GM21723 (cell line): ENCODE measurements at regions not wholly inside any gene's neighbourhood (a gene's known extent, or its start where the extent isn't known, plus 50 kb on each side); places are given as distances from the start of the nearest gene placed in this dataset.
"Not testable (repeated sequence)": the region's sequence is repeated elsewhere in the genome, so short reads cannot be mapped to it uniquely, and the experiment has no call there.

ENCODE experiments used
- ATAC-seq: cut with Tn5 transposase; IDR thresholded peaks from one replicate; pipeline ENCODE4 v1.9.1; 2021; ENCODE audit warnings: mild to moderate bottlenecking, moderate library complexity; ENCODE audit not compliant: unreplicated experiment

DNA sequence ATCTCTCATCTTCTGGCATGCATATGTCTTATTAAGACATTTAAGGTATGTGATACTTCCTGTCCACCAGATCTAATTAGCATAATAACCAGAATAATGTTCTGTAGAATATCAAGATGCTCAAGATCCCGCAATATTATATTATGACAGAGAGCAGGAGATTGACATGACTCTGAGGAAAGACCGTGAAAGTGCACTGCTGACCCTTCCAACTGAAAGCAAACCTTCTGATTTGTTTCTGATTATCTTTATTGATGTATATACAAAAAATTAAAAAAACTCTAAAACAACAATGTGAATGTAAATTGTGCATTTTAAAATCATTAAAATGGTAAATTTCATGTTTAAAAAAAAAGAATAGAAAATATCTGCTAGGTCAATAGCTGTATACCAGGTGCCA lies 184.4 kb upstream of the TMEM45B start:
- no peak for ATAC-seq

- ATAC-seq: no peak
Measured at GRCh38 chr11:129636926-129637325, 178.7 kb upstream of the TMEM45B start.

GRCh38 chr11:129637473-129637872 lies 178.2 kb upstream of the TMEM45B start:
- ATAC-seq: no peak

GRCh38 chr11:129637983-129638776 lies 177.5 kb upstream of the TMEM45B start:
- ATAC-seq: no peak

GRCh38 chr11:129639300-129639699 lies 176.3 kb upstream of the TMEM45B start:
- ATAC-seq: no peak

- ATAC-seq: no peak
Measured at GRCh38 chr11:129640671-129641070, 175.0 kb upstream of the TMEM45B start.

- ATAC-seq: no peak
Measured at GRCh38 chr11:129643031-129643721, 172.5 kb upstream of the TMEM45B start.

DNA sequence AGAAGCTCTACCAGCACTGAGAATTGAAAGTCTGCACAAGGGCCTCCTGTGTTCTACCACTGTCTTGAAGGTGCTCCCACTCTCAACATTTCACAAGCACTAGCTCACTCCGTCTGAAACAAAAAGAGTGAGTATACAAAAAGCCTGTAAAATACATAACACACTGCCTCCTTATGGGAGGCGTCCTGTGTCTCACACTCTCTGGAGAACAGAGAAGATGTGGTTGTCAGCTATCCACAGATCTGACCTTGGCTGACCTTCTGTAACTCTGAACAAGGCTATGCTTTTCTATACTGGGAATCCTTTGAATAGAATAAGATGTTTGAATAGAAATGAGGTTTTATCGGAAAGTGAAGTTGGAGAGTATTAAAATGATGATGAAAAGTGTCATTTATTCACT lies 171.3 kb upstream of the TMEM45B start:
- no peak for ATAC-seq

DNA sequence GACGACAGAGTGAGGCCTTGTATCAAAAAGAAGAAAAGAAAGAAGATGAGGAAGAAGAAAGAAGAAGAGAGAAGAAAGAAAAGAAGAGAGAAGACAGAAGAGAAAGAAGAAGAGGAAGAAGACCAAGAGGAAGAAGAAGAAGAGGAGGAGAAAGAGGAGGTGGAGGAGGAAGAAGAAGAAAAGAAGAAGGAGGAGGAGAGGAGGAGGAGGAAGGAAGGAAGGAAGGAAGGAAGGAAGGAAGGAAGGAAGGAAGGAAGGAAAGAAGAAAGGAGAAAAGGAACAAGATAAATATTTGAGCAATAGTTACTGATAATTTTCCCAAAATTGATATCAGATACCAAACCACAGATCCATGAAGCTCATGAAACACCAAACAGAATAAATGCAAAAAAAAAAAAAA lies 169.7 kb upstream of the TMEM45B start:
- no peak for ATAC-seq

DNA sequence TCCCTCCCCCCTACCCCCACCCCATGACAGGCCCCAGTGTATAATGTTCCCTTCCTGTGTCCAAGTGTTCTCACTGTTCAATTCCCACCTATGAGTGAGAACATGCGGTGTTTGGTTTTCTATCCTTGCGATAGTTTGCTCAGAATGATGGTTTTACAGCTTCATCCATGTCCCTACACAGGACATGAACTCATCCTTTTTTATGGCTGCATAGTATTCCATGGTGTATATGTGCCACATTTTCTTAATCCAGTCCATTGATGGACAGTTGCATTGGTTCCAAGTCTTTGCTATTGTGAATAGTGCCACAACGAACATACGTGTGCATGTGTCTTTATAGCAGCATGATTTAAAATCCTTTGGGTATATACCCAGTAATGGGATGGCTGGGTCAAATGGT lies 165.6 kb upstream of the TMEM45B start:
- ATAC-seq: not testable (repeated sequence)

GRCh38 chr11:129652835-129653234 lies 162.8 kb upstream of the TMEM45B start:
- ATAC-seq: no peak

GRCh38 chr11:129655247-129655832 lies 160.3 kb upstream of the TMEM45B start:
- no peak for ATAC-seq

DNA sequence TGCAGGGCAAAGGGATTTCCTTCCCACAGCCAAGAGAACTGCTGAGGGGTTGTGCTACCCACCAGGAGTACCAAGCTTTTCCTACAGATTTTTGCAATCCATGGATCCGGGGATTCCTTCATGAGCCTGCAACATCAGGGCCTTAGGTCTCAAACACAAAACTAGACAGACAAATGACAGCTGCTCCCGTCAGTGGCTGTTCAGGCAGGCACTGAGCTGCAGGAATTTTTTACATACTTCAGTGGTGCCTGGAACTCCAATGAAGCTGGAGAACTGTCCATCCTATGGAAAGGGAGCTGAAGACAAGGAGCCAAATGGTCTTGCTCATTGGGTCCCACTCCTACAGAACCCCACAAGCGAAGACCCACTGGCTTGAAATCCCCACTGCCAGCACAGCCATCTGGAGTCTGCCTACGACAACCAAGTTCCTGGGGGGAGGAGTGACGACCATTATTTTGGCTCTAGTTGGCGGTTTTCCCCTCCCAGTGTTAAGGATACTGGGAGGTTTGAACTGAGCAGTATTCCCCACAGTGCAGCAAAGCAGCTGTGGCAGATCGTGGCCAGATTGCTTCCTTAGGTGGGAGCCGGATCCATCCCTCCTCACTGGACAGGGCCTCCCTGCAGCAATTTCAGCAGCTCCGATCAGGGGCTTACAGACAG lies 157.7 kb upstream of the TMEM45B start:
- no peak for ATAC-seq

GRCh38 chr11:129658526-129658867 lies 157.2 kb upstream of the TMEM45B start:
- ATAC-seq: no peak

- no peak for ATAC-seq
Measured at GRCh38 chr11:129680907-129681306, 134.7 kb upstream of the TMEM45B start.

DNA sequence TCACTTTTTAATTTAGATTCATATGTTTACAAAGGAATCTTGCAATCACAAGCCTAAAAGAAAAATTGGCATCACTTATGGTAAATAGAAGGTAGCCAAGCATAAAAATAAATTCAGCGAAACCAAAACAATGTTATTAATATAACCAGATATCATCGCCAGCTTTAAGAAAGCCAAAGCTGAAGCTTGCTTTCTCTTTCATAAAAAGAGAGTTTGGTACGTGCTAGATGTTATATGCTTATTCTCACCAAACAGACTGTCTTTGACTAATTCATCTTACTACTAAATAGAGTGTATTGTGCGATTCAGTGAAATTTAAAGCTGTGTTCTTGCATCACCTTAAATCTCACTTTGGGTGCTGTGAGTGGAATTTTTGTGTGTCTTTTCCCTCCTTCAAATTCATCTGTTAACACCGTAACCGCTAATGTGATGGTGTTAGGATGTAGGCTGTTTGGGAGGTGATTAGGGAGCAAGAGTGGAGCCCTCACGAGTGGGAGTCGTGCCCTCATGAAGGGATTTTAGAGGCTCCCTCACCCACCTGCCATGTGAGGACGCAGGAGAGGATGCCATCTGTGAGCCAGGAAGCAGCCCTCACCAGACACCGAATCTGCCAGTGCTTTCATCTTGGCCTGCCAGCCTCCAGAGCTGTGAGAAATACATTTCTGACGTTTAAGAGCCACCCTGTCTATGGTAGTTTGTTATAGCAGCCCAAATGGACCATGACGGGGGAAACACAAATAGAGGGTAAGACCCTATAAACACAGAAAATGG lies 134.1 kb upstream of the TMEM45B start:
- no peak for ATAC-seq

DNA sequence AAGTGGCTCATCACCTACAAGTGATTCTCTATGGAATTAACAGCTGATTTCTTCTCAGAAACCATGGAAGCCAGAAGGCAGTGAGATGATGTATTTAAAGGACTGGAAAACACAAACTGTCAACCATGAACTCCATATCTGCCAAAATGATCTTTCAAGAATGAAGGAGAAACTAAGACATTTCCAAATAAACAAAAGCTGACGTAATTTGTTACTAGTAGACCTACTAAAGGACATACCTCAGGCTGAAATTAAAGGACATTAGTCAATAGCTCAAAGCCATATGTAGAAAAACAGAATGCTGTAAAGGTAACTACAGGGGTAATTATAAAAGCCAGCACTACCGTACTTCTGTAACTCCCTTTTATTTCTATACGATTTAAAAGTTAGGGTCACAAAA lies 129.4 kb upstream of the TMEM45B start:
- ATAC-seq: no peak

GRCh38 chr11:129691142-129691541 lies 124.5 kb upstream of the TMEM45B start:
- no peak for ATAC-seq

- ATAC-seq: no peak
Measured at GRCh38 chr11:129694538-129694937, 121.1 kb upstream of the TMEM45B start.

GRCh38 chr11:129694966-129695365 lies 120.7 kb upstream of the TMEM45B start:
- no peak for ATAC-seq
